HCT116 (cell line): ENCODE measurements at regions not wholly inside any gene's neighbourhood (a gene's known extent, or its start where the extent isn't known, plus 50 kb on each side); places are given as distances from the start of the nearest gene placed in this dataset.

Experiments
- ATAC-seq: fragments of 200-7000 bp; cut with Tn5 transposase; 2 replicates; pipeline ENCODE4 v1.9.1; 2020; ENCODE audit warnings: mild to moderate bottlenecking, moderate library complexity
- BruUV-seq: library from RNA; stranded (reverse); fragments of 400-500 nt; replicated peaks from 2 replicates; lab custom pipeline; 2021; lab: Mats Ljungman, UMichigan
- CTCF ChIA-PET: fragments of 300-600 bp; sonication (Branson Sonifier 250); formaldehyde crosslinking; loops from one replicate; lab custom pipeline; 2021; ENCODE audit warnings: antibody characterized with exemption; lab: Charles Lee
- POLR2A ChIA-PET: fragments of 300-600, 350-600 bp; sonication (Branson Sonifier 250); formaldehyde crosslinking; loops from one replicate; lab custom pipeline; 2021; ENCODE audit warnings: antibody characterized with exemption; lab: Charles Lee
- RAD21 ChIA-PET, 2 experiments: fragments of 300-600 bp; sonication (Branson Sonifier 250); formaldehyde crosslinking; loops; one replicate each; lab custom pipeline; 2023; ENCODE audit warnings: low total read pairs in 2 of 2; ENCODE audit not compliant: uncharacterized antibody in 2 of 2, unreplicated experiment in 2 of 2, low non-redundant PET in 1 of 2; lab: Charles Lee
- DNase-seq: peaks from one replicate; pipeline ENCODE4 v3.0.0-alpha.2; 2010; ENCODE audit warnings: low read depth, low spot score
- H2AFZ ChIP-seq: fragments of 200-600 bp; shearing (Covaris generic), sonication (generic); 2 replicates; pipeline ENCODE4 v1.6.1; 2017; ENCODE audit warnings: low read depth, mixed run types, mixed read lengths, antibody characterized with exemption, low read length; ENCODE audit not compliant: poor library complexity, severe bottlenecking
- H3K27ac ChIP-seq: 2 replicates; pipeline ENCODE4 v1.5.1; 2012; ENCODE audit warnings: low read depth, low read length
- H3K27me3 ChIP-seq: fragments of 200-600 bp; sonication (generic); 2 replicates; pipeline ENCODE4 v1.6.1; 2016; ENCODE audit warnings: mixed run types, low read length, mixed read lengths; ENCODE audit not compliant: insufficient read depth
- H3K36me3 ChIP-seq, 2 experiments: fragments of 200-500 bp in 1 of 2; fragments of 200-600 bp in 1 of 2; sonication (Bioruptor generic) in 1 of 2; sonication (generic) in 1 of 2; 2 replicates each; pipeline versions ENCODE4 v1.5.1 to v1.6.1; 2014 to 2016; ENCODE audit warnings: low read length in 2 of 2, inconsistent platforms in 1 of 2, mixed read lengths in 1 of 2, mixed run types in 1 of 2; ENCODE audit not compliant: insufficient read depth in 2 of 2, control insufficient read depth in 1 of 2
- H3K4me1 ChIP-seq, 2 experiments: fragments of 200-600 bp in 1 of 2; sonication (generic) in 1 of 2; 2 replicates each; pipeline versions ENCODE4 v1.5.1 to v1.6.1; 2012 to 2017; ENCODE audit warnings: low read length in 2 of 2, inconsistent platforms in 1 of 2, mild to moderate bottlenecking in 1 of 2, mixed read lengths in 1 of 2, mixed run types in 1 of 2, moderate library complexity in 1 of 2; ENCODE audit not compliant: insufficient read depth in 2 of 2, control insufficient read depth in 1 of 2
- H3K4me2 ChIP-seq: fragments of 200-600 bp; sonication (generic); 2 replicates; pipeline ENCODE4 v1.6.1; 2017; ENCODE audit warnings: mixed run types, low read length, mixed read lengths
- H3K4me3 ChIP-seq, 2 experiments: fragments of 200-600 bp in 1 of 2; sonication (generic) in 1 of 2; replicated peaks in 1 of 2; 2 replicates each; pipeline ENCODE4 v1.5.1; 2011 to 2016; ENCODE audit warnings: low read length in 2 of 2, control low read depth in 1 of 2, low read depth in 1 of 2, mild to moderate bottlenecking in 1 of 2, mixed read lengths in 1 of 2, mixed run types in 1 of 2
- H3K79me2 ChIP-seq: fragments of 200-600 bp; sonication (generic); 2 replicates; pipeline ENCODE4 v1.6.1; 2017; ENCODE audit warnings: mild to moderate bottlenecking, mixed run types, low read length, moderate library complexity, mixed read lengths; ENCODE audit not compliant: insufficient read depth
- H3K9ac ChIP-seq: fragments of 200-600 bp; sonication (generic); 2 replicates; pipeline ENCODE4 v1.6.1; 2016; ENCODE audit warnings: low read length, mixed read lengths
- H3K9me2 ChIP-seq: fragments of 200-600 bp; sonication (generic), shearing (Covaris generic); 2 replicates; pipeline ENCODE4 v1.6.1; 2017; ENCODE audit warnings: mixed run types, mild to moderate bottlenecking, moderate library complexity; ENCODE audit not compliant: insufficient read depth
- H3K9me3 ChIP-seq, 2 experiments: fragments of 200-500 bp in 1 of 2; fragments of 200-600 bp in 1 of 2; sonication (Bioruptor generic) in 1 of 2; sonication (generic) in 1 of 2; 2 replicates each; pipeline ENCODE4 v1.6.1; 2014 to 2017; ENCODE audit warnings: low read length in 2 of 2, mixed read lengths in 2 of 2, inconsistent platforms in 1 of 2, low read depth in 1 of 2, mild to moderate bottlenecking in 1 of 2, mixed run types in 1 of 2, moderate library complexity in 1 of 2; ENCODE audit not compliant: control insufficient read depth in 1 of 2, insufficient read depth in 1 of 2
- H4K20me1 ChIP-seq: fragments of 200-600 bp; sonication (generic), shearing (Covaris generic); 2 replicates; pipeline ENCODE4 v1.6.1; 2017; ENCODE audit warnings: mixed run types, mild to moderate bottlenecking, moderate library complexity; ENCODE audit not compliant: insufficient read depth
- EZH2 ChIP-seq: fragments of 200-600 bp; sonication (generic); IDR thresholded peaks from 2 replicates; pipeline ENCODE4 v1.6.1; 2017; ENCODE audit warnings: antibody characterized with exemption, mixed run types
- FOSL1 ChIP-seq: IDR thresholded peaks from 2 replicates; pipeline ENCODE4 v1.6.1; 2012; ENCODE audit warnings: low read depth
- JUND ChIP-seq: IDR thresholded peaks from 2 replicates; pipeline ENCODE4 v1.6.1; 2012
- POLR2AphosphoS5 ChIP-seq: IDR thresholded peaks from 2 replicates; pipeline ENCODE4 v1.6.1; 2011; ENCODE audit warnings: mild to moderate bottlenecking, low read depth, low read length, moderate library complexity
- RAD21 ChIP-seq: IDR thresholded peaks from 2 replicates; pipeline ENCODE4 v1.6.1; 2012; ENCODE audit warnings: low read depth, mild to moderate bottlenecking
- SP1 ChIP-seq: IDR thresholded peaks from 2 replicates; pipeline ENCODE4 v1.6.1; 2012; ENCODE audit warnings: low read depth
- SRF ChIP-seq: IDR thresholded peaks from 2 replicates; pipeline ENCODE4 v1.6.1; 2012; ENCODE audit warnings: low read depth
- TCF7L2 ChIP-seq: IDR thresholded peaks from 2 replicates; pipeline ENCODE4 v1.7.0; 2011; ENCODE audit warnings: borderline replicate concordance, inconsistent platforms; ENCODE audit not compliant: insufficient read depth, insufficient read length; ENCODE audit errors: extremely low read depth
- YY1 ChIP-seq: IDR thresholded peaks from 2 replicates; pipeline ENCODE4 v1.6.1; 2011; ENCODE audit warnings: low read length, low read depth, moderate library complexity, mild to moderate bottlenecking; ENCODE audit not compliant: insufficient replicate concordance; ENCODE audit errors: extremely low read depth
- ZFX ChIP-seq: fragments of 450-650 bp; IDR thresholded peaks from 2 replicates; pipeline ENCODE4 v1.6.1; 2017
- ZNF274 ChIP-seq: fragments of 200-500 bp; sonication (Bioruptor generic); IDR thresholded peaks from 2 replicates; pipeline ENCODE4 v1.6.1; 2014; ENCODE audit warnings: mild to moderate bottlenecking, low read depth, low read length, inconsistent platforms
- intact Hi-C: fragments of 100-400 bp; cut with micrococcal nuclease; formaldehyde crosslinking; loops from 2 replicates; pipeline ENCODE4 v1.10.0; 2022
- TF ChIP-seq, protein P1 (sequence below): IDR thresholded peaks from 2 replicates; pipeline ENCODE4 v1.6.1; 2012
- TF ChIP-seq, protein P2 (sequence below): IDR thresholded peaks from 2 replicates; pipeline ENCODE4 v1.6.1; 2012

- no peak overlapping the region for H2AFZ ChIP-seq
- no peaks in the 10 kb centered on the region for H3K36me3 ChIP-seq
- intact Hi-C loops, result no loop called here
- CTCF ChIA-PET, result no interaction called here
- H3K9ac ChIP-seq, result no peak overlapping the region
- H3K4me2 ChIP-seq, result no peak overlapping the region
- H3K4me1 ChIP-seq, result no peaks in the 10 kb centered on the region
- no peak for DNase-seq
- no peaks in the 10 kb centered on the region for H3K79me2 ChIP-seq
- H3K4me3 ChIP-seq, result no peak overlapping the region
- H3K9me3 ChIP-seq, result no peaks in the 10 kb centered on the region
- no peaks in the 10 kb centered on the region for H4K20me1 ChIP-seq
- H3K9me2 ChIP-seq, result no peaks in the 10 kb centered on the region
- peaks cover 7% of the 10 kb centered on the region; the same call in 1 of the 2 replicates for H3K27me3 ChIP-seq
- no peak for ATAC-seq
- TF ChIP-seq SRF (no peak), FOSL1 (no peak), SP1 (no peak), TCF7L2 (no peak), RAD21 (no peak), POLR2AphosphoS5 (no peak), JUND (no peak), ZFX (no peak), YY1 (no peak), ZNF274 (no peak), EZH2 (no peak)
- TF ChIP-seq, protein P1, sequence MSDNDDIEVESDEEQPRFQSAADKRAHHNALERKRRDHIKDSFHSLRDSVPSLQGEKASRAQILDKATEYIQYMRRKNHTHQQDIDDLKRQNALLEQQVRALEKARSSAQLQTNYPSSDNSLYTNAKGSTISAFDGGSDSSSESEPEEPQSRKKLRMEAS, result no peak
- TF ChIP-seq, all 23 proteins: peak for 0
- RAD21 ChIA-PET, result no interaction called here
- no peak overlapping the region for H3K27ac ChIP-seq
- POLR2A ChIA-PET, result no interaction called here
- no TSS peak for BruUV-seq
Observed at GRCh38 chr3:59473636-59474035, 423.8 kb upstream of the CFAP20DC start.

DNA sequence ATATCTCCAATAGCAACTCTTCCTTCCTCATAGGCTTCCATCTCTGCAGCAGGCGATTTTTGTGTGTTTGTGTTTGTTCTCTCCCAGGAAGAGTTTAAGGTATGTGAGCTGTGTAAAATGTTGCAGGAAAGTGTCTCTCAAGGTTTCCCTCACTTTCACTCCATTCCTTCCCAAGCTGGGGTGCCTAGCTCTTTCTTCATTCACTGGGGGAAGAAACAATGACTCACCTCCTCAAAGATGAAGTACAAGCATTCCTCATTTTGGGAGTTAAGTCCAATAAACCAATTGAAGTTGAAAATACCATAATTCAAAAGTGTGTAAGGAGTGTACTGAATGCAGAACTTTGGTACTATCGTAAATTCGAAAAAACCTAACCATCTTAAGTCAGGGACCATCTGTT, 422.7 kb upstream of the CFAP20DC start:
- Histone ChIP-seq H3K36me3 (no peaks in the 10 kb centered on the region), H2AFZ (no peak overlapping the region), H3K9me2 (no peaks in the 10 kb centered on the region), H3K79me2 (no peaks in the 10 kb centered on the region), H3K9ac (no peak overlapping the region), H3K4me3 (no peak overlapping the region), H3K9me3 (no peaks in the 10 kb centered on the region), H3K4me1 (no peaks in the 10 kb centered on the region), H3K27me3 (peaks cover 6% of the 10 kb centered on the region; the same call in 1 of the 2 replicates), H4K20me1 (no peaks in the 10 kb centered on the region), H3K27ac (no peak overlapping the region), H3K4me2 (no peak overlapping the region)
- DNase-seq, result no peak
- no TSS peak for BruUV-seq
- ChIA-PET RAD21 (no interaction called here), CTCF (no interaction called here), POLR2A (no interaction called here)
- TF ChIP-seq, protein P2, sequence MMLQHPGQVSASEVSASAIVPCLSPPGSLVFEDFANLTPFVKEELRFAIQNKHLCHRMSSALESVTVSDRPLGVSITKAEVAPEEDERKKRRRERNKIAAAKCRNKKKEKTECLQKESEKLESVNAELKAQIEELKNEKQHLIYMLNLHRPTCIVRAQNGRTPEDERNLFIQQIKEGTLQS, result no peak
- TF ChIP-seq RAD21 (no peak), EZH2 (no peak)
- no peak for ATAC-seq
- intact Hi-C loops, result no loop called here
